ENCODE measurements at regions not wholly inside any gene's neighbourhood (a gene's known extent, or its start where the extent isn't known, plus 50 kb on each side); places are given as distances from the start of the nearest gene placed in this dataset.

- H3K4me3 ChIP-seq (ENCODE audit: low read depth in 2 of 2, low read length in 2 of 2) = no peak overlapping the region
- in situ Hi-C loops (cut with HindIII; ENCODE audit: low pct_unique_long_range_greater_than_20kb, low sequenced_read_pairs) = no loop called here
- no peaks in the 10 kb centered on the region for H3K9me3 ChIP-seq (ENCODE audit: control insufficient read depth, insufficient read depth, low read depth, low read length)
- ChIA-PET POLR2A (interaction anchor here (0.6 kb wide), 1 partner anchor 541 kb away, joined by 3 read pairs; no protein-coding TSS in a partner anchor), CTCF (no interaction called here)
- DNase-seq (ENCODE audit: low read depth, low spot score) = no peak
- TF ChIP-seq CTCF (IDR thresholded peaks at IDR 0.05) = no peak
- TF ChIP-seq REST (IDR thresholded peaks at IDR 0.05; ENCODE audit: insufficient read depth in 1 of 2, low read depth in 2 of 2, low read length in 1 of 2) = no peak
- TF ChIP-seq TCF7L2 (IDR thresholded peaks at IDR 0.05; ENCODE audit: low read depth, low read length) = no peak
- no peak for TF ChIP-seq POLR2AphosphoS5 (IDR thresholded peaks at IDR 0.05; ENCODE audit: low read depth, low read length)
- TF ChIP-seq SIN3A (IDR thresholded peaks at IDR 0.05; ENCODE audit: borderline replicate concordance, insufficient read depth, low read depth, low read length) = no peak
- ATAC-seq = peak; percentile 78
- no peak overlapping the region for H3K27ac ChIP-seq (ENCODE audit: low read length)
- H3K36me3 ChIP-seq (ENCODE audit: control insufficient read depth, insufficient read depth, low read length) = no peaks in the 10 kb centered on the region
- no TSS peak for BruUV-seq (replicated peaks)
- no peaks in the 10 kb centered on the region for H3K27me3 ChIP-seq (ENCODE audit: control insufficient read depth, insufficient read depth, low read length)
- H3K4me1 ChIP-seq (ENCODE audit: control insufficient read depth, insufficient read depth, low read length) = no peaks in the 10 kb centered on the region
- intact Hi-C loops (cut with micrococcal nuclease; ENCODE audit: unreplicated experiment) = no loop called here
Observed at GRCh38 chr7:156192921-156193320, 380.7 kb upstream of the SHH start.

- in situ Hi-C loops (cut with HindIII; ENCODE audit: low pct_unique_long_range_greater_than_20kb, low sequenced_read_pairs) = no loop called here
- no TSS peak for BruUV-seq (replicated peaks)
Observed at GRCh38 chr7:156191090-156191489, 378.8 kb upstream of the SHH start.

More at GRCh38 chr7:156191090-156191489, 378.8 kb upstream of the SHH start:
- TF ChIP-seq REST (IDR thresholded peaks at IDR 0.05; ENCODE audit: insufficient read depth in 1 of 2, low read depth in 2 of 2, low read length in 1 of 2) (no peak), TCF7L2 (IDR thresholded peaks at IDR 0.05; ENCODE audit: low read depth, low read length) (no peak), SIN3A (IDR thresholded peaks at IDR 0.05; ENCODE audit: borderline replicate concordance, insufficient read depth, low read depth, low read length) (no peak), POLR2AphosphoS5 (IDR thresholded peaks at IDR 0.05; ENCODE audit: low read depth, low read length) (no peak), CTCF (IDR thresholded peaks at IDR 0.05) (no peak)
- CTCF ChIA-PET = no interaction called here
- Histone ChIP-seq H3K9me3 (ENCODE audit: control insufficient read depth, insufficient read depth, low read depth, low read length) (peaks cover 10% of the 10 kb centered on the region; the same call in 1 of the 2 replicates), H3K4me1 (ENCODE audit: control insufficient read depth, insufficient read depth, low read length) (no peaks in the 10 kb centered on the region), H3K27me3 (ENCODE audit: control insufficient read depth, insufficient read depth, low read length) (no peaks in the 10 kb centered on the region), H3K36me3 (ENCODE audit: control insufficient read depth, insufficient read depth, low read length) (no peaks in the 10 kb centered on the region), H3K27ac (ENCODE audit: low read length) (no peak overlapping the region), H3K4me3 (ENCODE audit: low read depth in 2 of 2, low read length in 2 of 2) (no peak overlapping the region)
- POLR2A ChIA-PET = no interaction called here
- DNase-seq (ENCODE audit: low read depth, low spot score) = no peak
- intact Hi-C loops (cut with micrococcal nuclease; ENCODE audit: unreplicated experiment) = no loop called here
- no peak for ATAC-seq

Data from Panc1 (cell line).